Trophoblast cell (in vitro differentiated cells and primary cell): ENCODE measurements at regions not wholly inside any gene's neighbourhood (a gene's known extent, or its start where the extent isn't known, plus 50 kb on each side); places are given as distances from the start of the nearest gene placed in this dataset.

Source experiments
- DNase-seq, 2 donors: peaks; one replicate each; pipeline ENCODE4 v3.0.0-alpha.2; 2016
- H2AFZ ChIP-seq: 2 replicates; pipeline ENCODE4 v1.6.1; 2013; ENCODE audit warnings: low read length, moderate library complexity, mild to moderate bottlenecking; ENCODE audit not compliant: insufficient read depth, poor library complexity
- H2AK5ac ChIP-seq: 2 replicates; pipeline ENCODE4 v1.6.1; 2013; ENCODE audit warnings: mild to moderate bottlenecking, low read length
- H2BK120ac ChIP-seq: 2 replicates; pipeline ENCODE4 v1.6.1; 2013; ENCODE audit warnings: low read length, mild to moderate bottlenecking, moderate library complexity; ENCODE audit not compliant: insufficient read depth, poor library complexity
- H2BK12ac ChIP-seq: 2 replicates; pipeline ENCODE4 v1.6.1; 2013; ENCODE audit warnings: mild to moderate bottlenecking, low read length, moderate library complexity
- H2BK5ac ChIP-seq: 2 replicates; pipeline ENCODE4 v1.6.1; 2013; ENCODE audit warnings: low read length, low read depth, moderate library complexity, mild to moderate bottlenecking; ENCODE audit not compliant: poor library complexity
- H3K14ac ChIP-seq: 2 replicates; pipeline ENCODE4 v1.6.1; 2013; ENCODE audit warnings: mild to moderate bottlenecking, low read length
- H3K18ac ChIP-seq: 2 replicates; pipeline ENCODE4 v1.6.1; 2013; ENCODE audit warnings: mild to moderate bottlenecking, low read length
- H3K23ac ChIP-seq: 2 replicates; pipeline ENCODE4 v1.6.1; 2013; ENCODE audit warnings: low read length
- H3K27ac ChIP-seq: 2 replicates; pipeline ENCODE4 v1.5.1; 2013; ENCODE audit warnings: low read depth, mild to moderate bottlenecking, inconsistent platforms, low read length, moderate library complexity
- H3K27me3 ChIP-seq: 2 replicates; pipeline ENCODE4 v1.6.1; 2013; ENCODE audit warnings: inconsistent platforms, mild to moderate bottlenecking, low read length, moderate library complexity; ENCODE audit not compliant: insufficient read depth
- H3K36me3 ChIP-seq, 2 experiments: 1 replicate in 1 of 2; 2 replicates in 1 of 2; pipeline ENCODE4 v1.6.1; 2013; ENCODE audit warnings: low read length in 2 of 2, mild to moderate bottlenecking in 2 of 2, moderate library complexity in 1 of 2; ENCODE audit not compliant: insufficient read depth in 2 of 2, control insufficient read depth in 1 of 2
- H3K4ac ChIP-seq: 2 replicates; pipeline ENCODE4 v1.6.1; 2013; ENCODE audit warnings: low read depth, mild to moderate bottlenecking, low read length, moderate library complexity
- H3K4me1 ChIP-seq, 2 experiments: 1 replicate in 1 of 2; 2 replicates in 1 of 2; pipeline ENCODE4 v1.6.1; 2013; ENCODE audit warnings: low read length in 2 of 2, mild to moderate bottlenecking in 2 of 2, moderate library complexity in 1 of 2; ENCODE audit not compliant: insufficient read depth in 2 of 2, control insufficient read depth in 1 of 2
- H3K4me2 ChIP-seq: 2 replicates; pipeline ENCODE4 v1.6.1; 2013; ENCODE audit warnings: inconsistent platforms, mild to moderate bottlenecking, low read length, moderate library complexity
- H3K4me3 ChIP-seq: 2 replicates; pipeline ENCODE4 v1.5.1; 2013; ENCODE audit warnings: mild to moderate bottlenecking, low read depth, low read length, inconsistent platforms
- H3K79me1 ChIP-seq: one replicate; pipeline ENCODE4 v1.6.1; 2013; ENCODE audit warnings: low read length
- H3K79me2 ChIP-seq: 2 replicates; pipeline ENCODE4 v1.6.1; 2013; ENCODE audit warnings: low read length, mild to moderate bottlenecking; ENCODE audit not compliant: control insufficient read depth, insufficient read depth, poor library complexity
- H3K9ac ChIP-seq: 2 replicates; pipeline ENCODE4 v1.6.1; 2013; ENCODE audit warnings: mild to moderate bottlenecking, low read length
- H3K9me3 ChIP-seq: 2 replicates; pipeline ENCODE4 v1.6.1; 2013; ENCODE audit warnings: low read depth, mild to moderate bottlenecking, control low read depth, inconsistent platforms, low read length; ENCODE audit not compliant: insufficient read depth
- H4K12ac ChIP-seq: 2 replicates; pipeline ENCODE4 v1.6.1; 2013; ENCODE audit warnings: low read depth, mild to moderate bottlenecking, low read length, moderate library complexity
- H4K8ac ChIP-seq: 2 replicates; pipeline ENCODE4 v1.6.1; 2013; ENCODE audit warnings: low read depth, mild to moderate bottlenecking, low read length, moderate library complexity
- H4K91ac ChIP-seq: one replicate; pipeline ENCODE4 v1.6.1; 2013; ENCODE audit warnings: low read depth, mild to moderate bottlenecking, low read length, moderate library complexity
- WGBS: extraction: QIAGEN DNeasy Blood & Tissue Kit; methylation state at CpG from one replicate; pipeline ENCODE4 v1.1.7; 2013; ENCODE audit warnings: missing lambda C conversion rate; ENCODE audit not compliant: insufficient read length, insufficient coverage; ENCODE audit errors: extremely low coverage; 5-methylcytosine and 5-hydroxymethylcytosine counted together

DNA sequence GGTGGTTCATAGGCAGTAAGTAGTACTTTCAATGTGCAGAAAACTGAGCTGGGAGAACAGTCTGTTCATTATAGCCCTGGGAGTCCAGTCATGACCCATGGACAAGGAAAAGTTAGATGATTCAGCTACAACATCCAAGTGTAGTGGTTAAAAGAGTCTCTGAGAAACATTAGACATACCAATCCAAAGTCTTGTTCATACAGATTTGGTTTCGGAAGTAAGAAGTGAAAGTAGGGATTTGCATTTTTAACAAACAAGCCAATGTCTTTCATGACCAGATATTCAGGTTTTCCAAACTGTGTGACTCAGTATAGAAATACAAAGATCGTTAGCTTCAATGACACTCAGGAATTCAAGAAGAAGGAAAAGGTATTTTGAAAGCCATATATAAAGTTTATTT lies 345.3 kb downstream of the SLITRK1 start:
- Histone ChIP-seq H4K91ac (no peak overlapping the region), H2BK12ac (no peak overlapping the region), H3K4me3 (no peak overlapping the region), H3K27me3 (no peaks in the 10 kb centered on the region), H4K12ac (no peak overlapping the region), H3K9ac (no peak overlapping the region), H2BK120ac (no peak overlapping the region), H3K4me1 (no peaks in the 10 kb centered on the region), H3K79me1 (no peaks in the 10 kb centered on the region), H3K23ac (no peak overlapping the region), H3K14ac (no peak overlapping the region), H3K79me2 (no peaks in the 10 kb centered on the region), H2BK5ac (no peak overlapping the region), H3K9me3 (peaks cover 5% of the 10 kb centered on the region), H3K18ac (no peak overlapping the region), H3K36me3 (no peaks in the 10 kb centered on the region), H3K4me2 (no peak overlapping the region), H4K8ac (no peak overlapping the region), H2AFZ (no peak overlapping the region), H3K4ac (no peak overlapping the region), H3K27ac (no peak overlapping the region), H2AK5ac (no peak overlapping the region)
- no CpG with 5 or more reads among the region's 2 CpGs for WGBS
- no peak for DNase-seq

DNA sequence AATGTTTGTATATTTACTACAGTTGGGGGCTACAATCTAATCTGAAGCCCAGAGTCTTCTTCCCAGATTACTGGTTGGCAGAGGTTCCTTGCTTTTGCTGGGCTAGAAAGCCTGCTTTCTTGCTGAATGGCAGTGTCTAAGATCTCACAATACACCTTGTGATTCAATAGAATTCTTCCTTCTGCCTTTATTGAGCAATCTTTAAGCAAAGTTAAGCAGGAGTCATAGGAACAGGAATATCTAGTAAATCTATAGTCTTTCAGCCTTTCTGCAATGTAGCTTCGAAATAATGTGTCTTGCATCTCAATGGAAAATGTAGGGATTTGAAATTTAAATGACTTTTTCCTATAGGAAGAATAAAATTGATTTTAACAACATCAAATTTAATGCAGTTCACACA lies 346.1 kb downstream of the SLITRK1 start:
- Histone ChIP-seq H3K14ac (no peak overlapping the region), H4K8ac (no peak overlapping the region)
- no CpG with 5 or more reads among the region's 1 CpG for WGBS

DNA sequence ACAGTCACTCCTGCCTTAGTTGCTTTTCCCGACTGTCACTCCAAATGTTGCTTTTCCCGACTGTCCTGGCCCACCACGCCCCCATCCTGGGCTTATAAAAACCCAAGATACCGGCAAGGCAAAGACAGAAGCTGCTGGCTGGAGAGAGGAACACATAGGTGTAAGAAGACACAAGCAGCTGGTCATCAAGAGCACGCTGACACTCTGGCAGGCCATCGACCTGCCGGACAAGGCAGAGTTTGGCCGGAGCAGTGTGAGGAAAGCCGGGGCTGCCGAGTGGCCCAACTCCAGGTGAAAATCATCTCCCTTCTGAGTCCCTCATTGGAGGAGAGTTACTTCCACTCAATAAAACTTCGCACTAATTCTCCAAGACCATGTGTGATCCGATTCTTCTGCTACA lies 349.5 kb downstream of the SLITRK1 start:
- H2BK12ac ChIP-seq = no peak overlapping the region
- no CpG with 5 or more reads among the region's 12 CpGs for WGBS
- no peak overlapping the region for H2AK5ac ChIP-seq
- H3K4me2 ChIP-seq = no peak overlapping the region
- no peak overlapping the region for H2BK5ac ChIP-seq
- H2BK120ac ChIP-seq = no peak overlapping the region
- no peak overlapping the region for H2AFZ ChIP-seq
- no peak overlapping the region for H3K27ac ChIP-seq
- H3K79me1 ChIP-seq = no peaks in the 10 kb centered on the region
- H3K18ac ChIP-seq = no peak overlapping the region
- peaks cover 3% of the 10 kb centered on the region for H3K9me3 ChIP-seq
- no peaks in the 10 kb centered on the region for H3K79me2 ChIP-seq
- no peak for DNase-seq
- no peak overlapping the region for H3K23ac ChIP-seq
- no peaks in the 10 kb centered on the region for H3K27me3 ChIP-seq
- no peak overlapping the region for H3K9ac ChIP-seq
- H4K8ac ChIP-seq = no peak overlapping the region
- no peak overlapping the region for H3K4ac ChIP-seq
- no peak overlapping the region for H4K91ac ChIP-seq
- H3K14ac ChIP-seq = no peak overlapping the region
- no peaks in the 10 kb centered on the region for H3K4me1 ChIP-seq
- no peaks in the 10 kb centered on the region for H3K36me3 ChIP-seq
- no peak overlapping the region for H3K4me3 ChIP-seq
- no peak overlapping the region for H4K12ac ChIP-seq

More for the DNA sequence above, 346.1 kb downstream of the SLITRK1 start:
- no peak overlapping the region for H2AFZ ChIP-seq
- no peaks in the 10 kb centered on the region for H3K36me3 ChIP-seq
- no peak overlapping the region for H2BK12ac ChIP-seq
- no peak overlapping the region for H3K4ac ChIP-seq
- no peak overlapping the region for H3K23ac ChIP-seq
- no peak overlapping the region for H3K18ac ChIP-seq
- H3K9ac ChIP-seq = no peak overlapping the region
- no peak overlapping the region for H4K12ac ChIP-seq
- H3K27me3 ChIP-seq = no peaks in the 10 kb centered on the region
- no peak overlapping the region for H4K91ac ChIP-seq
- no peaks in the 10 kb centered on the region for H3K4me1 ChIP-seq
- no peak overlapping the region for H2BK5ac ChIP-seq
- H3K9me3 ChIP-seq = peaks cover 5% of the 10 kb centered on the region
- H2BK120ac ChIP-seq = no peak overlapping the region
- no peak overlapping the region for H3K4me2 ChIP-seq
- no peak overlapping the region for H3K27ac ChIP-seq
- no peaks in the 10 kb centered on the region for H3K79me2 ChIP-seq
- no peak overlapping the region for H2AK5ac ChIP-seq
- no peak overlapping the region for H3K4me3 ChIP-seq
- no peak for DNase-seq
- no peaks in the 10 kb centered on the region for H3K79me1 ChIP-seq

DNA sequence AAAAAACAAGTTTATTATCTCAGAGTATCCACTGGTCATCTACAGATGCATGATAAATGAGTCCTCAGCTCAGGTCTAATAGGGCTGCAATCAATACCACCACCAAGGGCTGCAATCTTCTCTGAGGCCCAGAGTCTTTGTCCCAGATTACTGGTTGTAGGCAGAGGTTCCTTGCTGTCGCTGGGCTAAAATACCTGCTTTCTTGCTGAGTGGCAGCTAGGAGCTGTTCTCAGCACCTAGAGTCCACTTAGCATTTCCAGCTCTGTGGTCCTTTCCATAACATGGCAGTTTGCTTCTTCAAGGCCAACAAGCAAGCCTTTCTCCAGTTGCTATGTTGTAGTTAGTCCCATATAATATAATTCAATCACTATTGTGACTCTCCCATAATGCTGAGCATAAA lies 351.3 kb downstream of the SLITRK1 start:
- H3K79me1 ChIP-seq = no peaks in the 10 kb centered on the region
- peaks cover 3% of the 10 kb centered on the region for H3K9me3 ChIP-seq
- no CpG with 5 or more reads among the region's 1 CpG for WGBS
- no peak overlapping the region for H3K9ac ChIP-seq
- H3K36me3 ChIP-seq = no peaks in the 10 kb centered on the region
- H2BK5ac ChIP-seq = no peak overlapping the region
- no peak overlapping the region for H2BK12ac ChIP-seq
- no peak overlapping the region for H3K27ac ChIP-seq
- no peak overlapping the region for H4K12ac ChIP-seq
- no peak for DNase-seq
- H4K91ac ChIP-seq = no peak overlapping the region
- H3K14ac ChIP-seq = no peak overlapping the region
- H2AFZ ChIP-seq = no peak overlapping the region
- H4K8ac ChIP-seq = no peak overlapping the region
- H3K79me2 ChIP-seq = no peaks in the 10 kb centered on the region
- no peaks in the 10 kb centered on the region for H3K4me1 ChIP-seq
- no peak overlapping the region for H3K4me3 ChIP-seq
- no peak overlapping the region for H2BK120ac ChIP-seq
- H2AK5ac ChIP-seq = no peak overlapping the region
- no peak overlapping the region for H3K4me2 ChIP-seq
- H3K4ac ChIP-seq = no peak overlapping the region
- H3K18ac ChIP-seq = no peak overlapping the region
- no peaks in the 10 kb centered on the region for H3K27me3 ChIP-seq
- no peak overlapping the region for H3K23ac ChIP-seq
